Activated T-cell treated with anti-CD3 and anti-CD28 coated beads for 24 hours (primary cell): ENCODE measurements at regions not wholly inside any gene's neighbourhood (a gene's known extent, or its start where the extent isn't known, plus 50 kb on each side); places are given as distances from the start of the nearest gene placed in this dataset.
"Not testable (repeated sequence)": the region's sequence is repeated elsewhere in the genome, so short reads cannot be mapped to it uniquely, and the experiment has no call there.

ENCODE experiments used
- DNase-seq: peaks from one replicate; pipeline ENCODE4 v3.0.0-alpha.2; 2020; ENCODE audit warnings: low read depth

- DNase-seq = no peak
Observed at GRCh38 chr2:14988600-14988999, 356.1 kb downstream of the LRATD1 start.

- no peak for DNase-seq
Observed at GRCh38 chr2:14991723-14992122, 359.2 kb downstream of the LRATD1 start.

- no peak for DNase-seq
Observed at GRCh38 chr2:14994721-14995120, 362.2 kb downstream of the LRATD1 start.

- DNase-seq = no peak
Observed at GRCh38 chr2:14996351-14997014, 364.0 kb downstream of the LRATD1 start.

GRCh38 chr2:14998546-14998945 lies 366.0 kb downstream of the LRATD1 start:
- DNase-seq = no peak

- DNase-seq = no peak
Observed at GRCh38 chr2:14999114-14999661, 366.7 kb downstream of the LRATD1 start.

GRCh38 chr2:15002519-15002918 lies 370.0 kb downstream of the LRATD1 start:
- not testable (repeated sequence) for DNase-seq

- DNase-seq = no peak
Observed at GRCh38 chr2:15006667-15007066, 374.1 kb downstream of the LRATD1 start.

- DNase-seq = no peak
Observed at GRCh38 chr2:15009681-15010080, 377.2 kb downstream of the LRATD1 start.

- no peak for DNase-seq
Observed at GRCh38 chr2:15010346-15010745, 377.8 kb downstream of the LRATD1 start.

- no peak for DNase-seq
Observed at GRCh38 chr2:15018814-15019213, 386.3 kb downstream of the LRATD1 start.

GRCh38 chr2:15023221-15023620 lies 390.7 kb downstream of the LRATD1 start:
- DNase-seq = no peak

GRCh38 chr2:15028406-15028805 lies 395.9 kb downstream of the LRATD1 start:
- no peak for DNase-seq

- no peak for DNase-seq
Observed at GRCh38 chr2:15031745-15032240, 399.3 kb downstream of the LRATD1 start.

- no peak for DNase-seq
Observed at GRCh38 chr2:15034246-15034645, 401.7 kb downstream of the LRATD1 start.

GRCh38 chr2:15034860-15035259 lies 402.3 kb downstream of the LRATD1 start:
- no peak for DNase-seq

GRCh38 chr2:15038366-15039364 lies 406.1 kb downstream of the LRATD1 start:
- no peak for DNase-seq

- no peak for DNase-seq
Observed at GRCh38 chr2:15040429-15041084, 408.0 kb downstream of the LRATD1 start.

GRCh38 chr2:15041429-15041837 lies 408.9 kb downstream of the LRATD1 start:
- no peak for DNase-seq

GRCh38 chr2:15042801-15043217 lies 410.3 kb downstream of the LRATD1 start:
- no peak for DNase-seq

- no peak for DNase-seq
Observed at GRCh38 chr2:15043336-15044058, 411.0 kb downstream of the LRATD1 start.
